Tongue (tissue), 1 donor: ENCODE measurements at regions not wholly inside any gene's neighbourhood (a gene's known extent, or its start where the extent isn't known, plus 50 kb on each side); places are given as distances from the start of the nearest gene placed in this dataset.
A peak's percentile ranks its signal among the peaks of the same experiment; 100 is the strongest.
"Not testable (repeated sequence)": the region's sequence is repeated elsewhere in the genome, so short reads cannot be mapped to it uniquely, and the experiment has no call there.

ENCODE experiments used
- DNase-seq: peaks from one replicate; pipeline ENCODE4 v3.0.0-alpha.2; 2015

DNA sequence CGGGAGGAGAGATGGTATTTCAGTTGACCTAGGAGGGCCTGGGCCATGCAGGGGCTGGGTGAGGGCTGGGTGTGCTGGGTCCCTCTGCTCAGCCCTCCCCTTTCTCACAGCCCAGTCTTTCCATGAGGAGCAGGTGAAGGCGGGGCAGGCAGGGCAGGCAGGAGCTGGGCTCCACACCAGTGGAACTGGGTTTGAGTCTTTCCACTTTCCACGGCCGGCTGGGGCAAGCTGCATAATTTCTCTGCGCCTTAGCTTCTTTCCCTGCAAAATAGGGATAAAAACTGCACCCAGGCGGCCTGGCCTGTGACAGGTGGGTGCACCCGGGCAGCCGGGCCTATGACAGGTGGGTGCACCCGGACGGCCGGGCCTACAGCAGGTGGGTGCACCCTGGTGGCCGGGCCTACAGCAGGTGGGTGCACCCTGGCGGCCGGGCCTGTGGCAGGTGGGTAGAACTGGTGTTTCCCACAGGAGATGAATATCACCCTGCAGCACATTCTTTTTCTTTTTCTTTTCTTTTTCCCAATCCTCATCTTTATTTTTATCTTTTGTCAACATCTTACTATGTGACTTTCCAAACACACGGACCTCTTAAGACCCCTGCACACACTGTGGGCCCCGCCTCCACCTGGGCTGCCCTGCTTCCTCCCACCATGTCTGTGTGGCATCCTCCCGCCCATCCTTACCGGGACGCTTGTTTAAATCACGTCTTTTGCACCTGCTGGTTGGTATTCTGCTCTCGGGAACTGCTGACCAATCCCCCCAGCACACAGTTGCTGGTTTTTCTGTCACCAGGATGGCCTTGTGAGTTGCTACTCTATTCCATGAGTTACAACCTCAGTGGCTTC is 111.3 kb downstream of the NPIPB11 start:
- DNase-seq, result not testable (repeated sequence)

DNA sequence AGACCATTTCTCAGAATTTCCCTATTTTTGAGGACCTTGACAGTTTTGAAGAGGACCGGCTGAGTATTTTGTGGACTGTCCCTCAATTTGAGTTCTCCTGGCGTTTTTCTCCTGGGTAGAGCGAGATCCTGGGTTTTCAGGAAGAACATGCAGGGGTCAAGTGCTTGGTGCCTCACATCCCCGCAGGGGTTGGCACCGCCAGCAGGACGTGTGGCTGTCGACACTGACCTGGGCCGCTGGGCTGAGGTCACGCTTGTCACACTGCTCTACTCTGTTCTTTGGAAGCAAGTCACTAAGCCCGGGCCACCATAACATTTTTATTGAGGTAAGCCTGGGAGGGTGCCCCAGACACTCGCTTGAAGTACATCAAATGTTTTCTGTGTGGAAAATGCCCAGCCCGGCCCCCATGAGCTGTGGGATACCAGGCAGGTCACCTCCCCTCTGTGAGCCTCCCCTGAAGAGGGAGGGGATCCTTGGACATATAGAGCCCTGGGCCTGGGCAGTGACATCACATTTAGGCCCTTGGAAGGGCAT is 112.0 kb downstream of the NPIPB11 start:
- DNase-seq, result not testable (repeated sequence)

DNA sequence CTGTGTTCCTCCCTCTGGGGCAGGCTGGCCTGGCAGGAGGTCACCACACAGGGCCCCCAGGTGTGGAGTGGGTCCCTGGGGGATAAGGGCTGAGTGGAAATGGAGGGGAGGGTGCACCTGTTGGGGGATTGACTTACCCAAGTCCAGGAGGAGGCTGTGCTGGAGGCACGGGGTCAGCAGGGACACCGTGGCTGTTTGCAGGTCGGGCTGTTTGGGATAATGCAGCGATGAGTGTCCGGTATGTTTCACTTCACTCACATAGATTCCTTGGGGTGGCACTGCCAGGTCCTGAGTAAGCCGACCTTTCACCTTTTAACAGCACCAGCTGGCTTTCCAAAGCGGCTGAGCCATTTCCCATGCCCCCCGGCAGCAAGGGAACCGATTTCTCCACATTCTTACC is 113.0 kb downstream of the NPIPB11 start:
- not testable (repeated sequence) for DNase-seq

DNA sequence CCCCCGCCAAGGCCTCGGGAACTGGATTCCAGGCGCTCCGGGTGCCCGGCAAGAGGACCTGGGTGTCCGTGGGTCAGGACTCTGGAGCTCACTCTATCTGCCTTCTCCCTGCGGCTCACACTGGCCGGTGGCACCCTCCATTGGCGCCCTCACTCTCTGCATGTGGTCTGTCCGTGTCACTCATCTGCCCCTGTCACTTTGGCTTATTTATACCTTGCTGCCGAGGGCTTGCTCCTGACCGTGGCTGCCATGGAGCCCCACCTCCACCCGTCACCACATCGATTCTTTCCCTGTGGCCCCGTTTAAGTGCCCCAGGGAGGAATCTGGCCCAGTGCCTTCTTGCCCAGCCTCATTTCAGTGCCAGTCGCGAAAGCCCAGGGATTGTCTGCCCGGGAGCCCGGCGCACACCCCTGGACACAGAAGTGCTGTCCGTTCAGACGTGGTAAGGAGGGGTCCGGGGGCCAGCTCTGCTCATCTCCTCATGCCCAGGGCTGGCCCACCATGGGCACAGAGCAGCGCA is 113.5 kb downstream of the NPIPB11 start:
- not testable (repeated sequence) for DNase-seq

DNA sequence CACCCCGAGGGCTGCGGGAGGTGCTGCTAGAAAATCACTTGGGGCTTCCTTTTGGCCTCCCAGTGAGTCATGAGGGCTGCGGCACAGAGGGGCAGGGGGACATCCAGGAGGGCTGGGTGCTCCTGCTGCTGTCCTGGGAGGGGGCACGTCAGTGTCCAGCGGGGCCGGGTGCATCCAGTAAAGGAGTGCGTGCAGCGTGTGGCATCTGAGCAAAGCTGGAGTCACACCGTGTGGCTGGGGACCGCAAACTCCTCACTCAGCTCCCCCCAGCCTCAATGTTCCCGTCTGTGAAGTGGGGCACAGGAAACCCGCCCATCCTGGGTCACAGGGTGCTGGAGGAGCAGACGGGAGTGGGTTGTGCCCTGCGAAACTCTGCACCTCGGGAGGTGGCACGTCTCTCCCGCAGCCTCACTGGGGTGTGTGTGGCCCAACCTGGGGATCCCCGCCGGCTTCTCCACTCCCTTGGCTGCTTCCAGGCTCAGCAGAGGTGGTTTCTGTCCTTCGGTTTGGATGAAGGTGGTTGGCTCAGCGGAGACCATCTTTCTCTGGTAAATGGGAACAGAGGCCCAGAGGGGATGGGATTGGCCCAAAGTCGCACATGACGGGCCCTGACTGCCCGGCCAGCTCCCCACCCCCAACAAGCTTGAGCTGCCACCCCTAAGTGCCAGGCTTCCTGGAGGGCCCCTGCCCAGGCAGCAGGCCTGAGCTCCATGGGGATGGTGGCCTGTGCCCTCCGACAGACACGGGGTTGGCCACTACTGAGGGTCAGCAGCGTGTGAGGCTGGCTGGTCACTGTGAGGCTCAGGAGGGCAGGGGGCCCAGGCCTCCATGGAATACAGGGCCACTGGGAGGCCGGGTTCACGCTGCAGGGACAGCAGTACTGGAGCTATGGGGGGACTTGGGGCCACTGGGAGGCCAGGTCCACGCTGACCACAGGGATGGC is 114.9 kb downstream of the NPIPB11 start:
- DNase-seq, result not testable (repeated sequence)

DNA sequence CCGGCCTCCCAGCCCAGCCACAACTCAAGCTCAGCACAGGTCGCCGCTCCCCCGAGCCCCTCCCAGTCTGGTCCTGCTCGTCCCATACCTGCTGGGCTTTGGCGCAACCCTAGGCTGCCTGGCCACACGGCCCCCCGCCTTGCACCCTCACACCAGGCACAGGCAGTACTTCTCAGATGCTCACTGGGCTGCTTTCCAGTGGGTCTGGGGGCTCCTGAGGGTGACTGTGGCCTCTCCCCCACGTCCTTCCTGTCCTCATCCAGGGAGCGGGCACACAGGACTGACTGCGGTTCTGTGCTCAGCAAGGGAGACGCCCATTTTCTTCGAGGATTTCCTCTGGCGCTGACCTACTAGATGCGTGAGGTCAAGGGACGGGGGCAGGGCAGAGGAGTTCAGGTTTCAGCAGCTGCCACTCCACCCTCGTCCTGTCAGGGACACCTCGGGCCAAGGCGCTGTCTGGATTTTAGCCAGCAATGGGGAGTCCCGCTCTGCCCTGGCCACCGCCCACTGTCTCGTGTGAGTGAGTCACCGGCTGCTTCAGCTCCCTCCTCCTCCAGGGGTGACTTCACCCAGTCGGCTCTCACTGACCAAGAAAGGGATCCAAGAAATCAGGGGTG is 115.8 kb downstream of the NPIPB11 start:
- DNase-seq, result peak; percentile 92

DNA sequence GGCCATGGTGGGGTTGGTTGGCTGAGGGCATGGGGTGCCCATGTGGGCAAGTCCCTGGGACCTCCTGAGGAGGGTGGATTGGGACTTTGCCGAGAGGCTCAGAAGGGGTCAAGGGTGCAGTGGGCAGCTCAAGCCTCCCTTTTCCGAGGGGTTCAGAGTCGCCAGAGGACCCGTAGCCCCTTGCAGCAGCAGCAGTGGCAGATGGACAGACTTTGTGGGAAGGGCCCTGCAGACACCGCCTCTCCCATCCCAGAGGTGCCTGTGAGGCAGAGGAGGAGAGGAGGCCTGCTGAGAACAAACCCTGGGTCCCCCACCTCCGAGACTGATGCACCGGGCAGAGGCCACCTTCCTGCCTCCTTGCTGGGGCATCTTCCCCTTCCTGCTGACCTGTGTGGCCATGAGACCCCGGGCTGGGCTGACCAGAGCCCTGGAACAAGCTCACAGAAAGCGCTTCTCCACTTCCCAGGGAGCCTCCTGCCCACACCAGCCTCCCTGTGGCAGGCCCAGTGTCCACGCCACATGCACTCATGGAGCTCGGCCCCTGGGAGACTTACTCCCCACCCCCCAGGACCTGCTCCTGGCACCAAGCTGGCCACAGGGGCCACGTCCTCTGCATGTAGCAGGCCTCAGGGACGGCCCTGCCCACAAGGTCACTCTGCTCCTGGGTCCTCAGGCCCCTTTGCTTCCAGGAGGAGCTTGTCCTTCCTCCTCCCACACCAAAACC is 116.8 kb downstream of the NPIPB11 start:
- DNase-seq, result not testable (repeated sequence)

DNA sequence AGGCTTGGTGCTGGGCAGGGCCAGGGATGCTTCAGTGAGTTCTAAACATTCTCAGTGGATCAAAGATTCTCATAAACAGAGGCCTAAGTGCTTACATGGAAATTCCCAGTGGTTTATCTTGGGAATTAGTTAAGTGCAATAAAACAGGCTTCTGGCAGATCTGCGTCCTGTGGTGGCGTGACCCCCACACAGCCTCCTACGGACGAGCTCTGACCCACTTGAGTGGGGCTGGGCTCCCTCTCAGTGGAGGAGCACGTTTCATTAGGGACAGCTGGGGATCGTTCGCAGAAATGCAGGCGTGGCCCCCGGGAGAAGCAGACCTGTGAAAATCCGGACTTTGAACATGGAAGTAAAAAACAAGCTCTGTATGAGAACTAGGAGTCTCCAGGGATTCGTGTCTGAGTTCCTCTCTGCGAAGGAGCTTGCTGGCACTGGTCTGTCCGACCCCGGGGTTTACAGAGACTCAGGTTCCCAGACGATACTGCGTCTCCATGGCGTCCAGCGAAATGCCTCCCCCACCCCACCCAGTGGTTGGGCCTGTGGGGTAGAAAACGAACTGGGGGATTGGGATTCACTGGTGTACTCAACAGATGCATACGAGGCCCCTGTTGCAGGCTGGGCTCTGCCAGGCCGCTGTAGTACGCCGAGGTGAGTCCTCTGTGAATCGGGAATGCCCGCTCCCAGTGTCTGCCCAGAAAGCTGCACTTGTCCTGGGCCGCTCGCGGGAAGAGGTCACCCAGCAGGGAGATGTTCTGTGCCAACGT is 117.6 kb downstream of the NPIPB11 start:
- DNase-seq, result peak; percentile 57

DNA sequence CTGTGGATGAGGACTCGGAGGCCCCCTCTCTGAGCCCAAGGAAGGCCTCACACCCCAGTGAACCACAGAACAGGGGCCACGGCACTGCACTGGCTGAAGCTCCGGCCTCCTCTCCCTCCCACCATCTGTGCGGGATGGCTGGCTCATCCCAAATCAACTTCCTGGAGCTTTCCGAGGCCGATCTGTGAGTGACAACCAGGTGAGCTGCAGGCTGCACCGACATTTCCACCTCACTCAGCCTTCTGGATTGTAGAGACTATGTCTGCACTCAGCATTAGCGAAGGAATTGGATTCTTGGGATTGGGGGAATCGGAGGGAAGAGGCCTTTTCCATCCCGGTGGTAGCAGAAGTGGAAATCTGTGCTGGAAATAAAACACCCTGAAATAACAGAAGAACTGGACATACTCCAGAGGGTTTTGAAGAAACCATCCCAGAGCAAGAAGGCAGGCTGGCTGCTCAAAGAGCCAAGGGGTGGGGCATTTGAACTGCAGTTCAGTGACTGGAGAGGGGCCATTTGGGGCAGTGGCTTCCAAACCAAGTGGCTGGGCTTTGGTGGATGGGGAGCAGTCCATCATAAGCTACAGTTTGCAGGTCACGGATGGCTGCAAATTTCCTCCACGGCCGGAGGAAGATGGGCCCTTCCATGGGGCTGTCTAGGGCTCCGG is 118.5 kb downstream of the NPIPB11 start:
- peak; percentile 40 for DNase-seq

DNA sequence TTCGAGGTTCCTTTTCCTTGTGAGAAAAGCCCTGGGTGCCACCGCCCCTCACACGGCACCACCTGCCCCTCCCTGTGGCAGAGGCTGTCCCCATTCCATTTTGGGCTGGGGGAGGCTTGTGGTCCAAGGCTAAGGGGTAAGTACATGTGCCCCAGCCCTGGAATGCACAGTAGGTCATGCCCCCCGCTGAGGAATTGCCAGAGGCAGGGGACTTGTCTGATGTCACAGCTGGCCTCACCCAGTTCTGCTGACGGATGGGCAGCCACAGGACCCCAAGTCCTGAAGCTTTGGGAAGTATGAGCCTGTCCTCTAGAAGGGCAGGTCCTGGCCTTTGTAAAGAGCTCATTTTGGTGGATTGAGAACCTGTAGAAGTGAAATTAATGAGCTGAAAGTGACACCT is 119.3 kb downstream of the NPIPB11 start:
- not testable (repeated sequence) for DNase-seq

DNA sequence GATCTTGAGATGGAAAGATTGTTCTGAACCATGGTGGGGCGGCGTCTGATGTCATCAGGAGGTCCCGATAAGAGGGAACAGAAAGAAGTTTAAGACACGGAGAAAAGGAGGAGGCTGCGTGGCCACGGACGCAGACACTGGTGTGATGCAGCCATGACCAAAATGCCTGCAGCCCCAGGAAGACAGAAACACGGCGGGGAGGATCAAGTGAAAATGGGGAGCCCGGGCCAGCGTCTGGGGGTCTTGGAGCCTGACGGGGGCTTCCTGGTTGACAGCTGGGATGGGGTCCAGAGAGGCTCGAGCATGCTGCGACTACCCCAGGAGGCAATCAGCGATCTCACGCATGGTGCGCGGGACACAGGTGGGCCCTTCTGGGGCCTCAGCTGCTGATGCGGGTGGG is 119.7 kb downstream of the NPIPB11 start:
- DNase-seq, result not testable (repeated sequence)

DNA sequence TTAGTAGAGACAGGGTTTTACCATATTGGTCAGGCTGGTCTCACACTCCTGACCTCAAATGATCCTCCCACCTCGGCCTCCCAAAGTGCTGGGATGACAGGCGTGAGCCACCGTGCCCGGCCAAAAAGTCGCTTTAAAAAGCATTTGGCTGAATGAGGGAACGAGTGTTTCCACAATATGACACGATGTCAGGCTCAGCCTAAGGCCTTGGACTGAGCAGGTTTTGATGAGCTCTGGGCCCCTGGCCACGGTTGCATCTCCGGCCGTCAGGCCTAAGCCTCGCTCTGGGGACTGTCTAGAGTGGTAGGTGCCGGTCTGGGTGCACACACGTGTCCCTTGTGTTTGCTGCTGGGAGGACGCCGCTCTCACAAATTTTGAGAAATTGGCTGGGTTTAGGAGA is 120.3 kb downstream of the NPIPB11 start:
- DNase-seq, result not testable (repeated sequence)

DNA sequence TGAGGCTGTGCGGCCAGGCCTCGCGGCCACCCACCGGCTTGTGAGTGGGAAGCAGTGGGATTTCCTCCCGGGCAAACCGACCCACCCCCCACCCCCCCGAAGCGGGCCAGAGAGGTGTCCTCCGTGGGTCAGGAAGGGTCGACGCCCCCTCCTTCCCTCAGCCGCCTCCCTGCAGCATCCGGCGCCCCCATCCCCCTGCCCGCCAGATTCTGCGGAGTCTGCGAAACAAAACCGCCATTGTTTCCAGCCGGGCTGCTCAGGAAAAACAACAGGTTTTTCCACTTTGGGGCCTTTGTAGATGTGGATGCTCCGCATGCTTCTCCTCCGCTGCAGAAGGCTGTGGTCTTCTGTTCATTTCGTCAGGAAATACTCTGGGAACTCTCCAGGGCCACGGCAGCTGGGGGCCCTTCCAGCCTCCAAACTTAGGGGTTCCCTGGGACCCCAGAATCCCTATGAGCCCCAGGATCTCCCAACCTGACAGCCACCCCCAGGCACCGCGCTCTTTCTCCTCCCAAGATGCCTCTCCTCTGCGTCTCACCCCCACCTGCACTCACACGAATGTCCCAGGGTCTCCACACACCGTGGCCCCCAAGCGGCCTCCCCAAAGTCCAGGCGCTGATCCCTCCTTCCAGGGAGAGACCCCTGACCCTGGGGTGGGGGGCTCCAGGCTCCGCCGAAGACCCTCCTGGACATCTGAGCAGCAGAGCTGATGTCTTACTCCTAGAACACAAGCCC is 121.2 kb downstream of the NPIPB11 start:
- peak; percentile 73 for DNase-seq

DNA sequence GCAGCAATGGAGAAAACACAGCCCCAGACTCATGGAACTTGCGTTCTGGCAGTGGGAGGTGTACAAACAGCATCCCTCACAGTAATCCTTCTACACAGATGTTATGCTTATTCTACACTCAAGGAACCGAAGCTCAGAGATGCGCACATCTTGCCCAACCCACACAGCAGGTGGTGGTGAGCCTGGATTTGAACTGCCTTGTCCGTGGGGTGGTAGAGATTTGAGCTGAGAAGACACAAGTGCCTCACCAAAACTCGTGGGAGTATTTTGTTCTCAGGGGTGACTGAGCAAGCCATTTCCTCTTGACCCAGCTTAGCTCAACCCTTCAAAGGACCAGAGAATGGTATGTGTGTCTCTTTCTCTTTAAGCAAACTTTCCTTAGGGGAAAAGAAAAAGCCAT is 121.8 kb downstream of the NPIPB11 start:
- DNase-seq, result not testable (repeated sequence)

DNA sequence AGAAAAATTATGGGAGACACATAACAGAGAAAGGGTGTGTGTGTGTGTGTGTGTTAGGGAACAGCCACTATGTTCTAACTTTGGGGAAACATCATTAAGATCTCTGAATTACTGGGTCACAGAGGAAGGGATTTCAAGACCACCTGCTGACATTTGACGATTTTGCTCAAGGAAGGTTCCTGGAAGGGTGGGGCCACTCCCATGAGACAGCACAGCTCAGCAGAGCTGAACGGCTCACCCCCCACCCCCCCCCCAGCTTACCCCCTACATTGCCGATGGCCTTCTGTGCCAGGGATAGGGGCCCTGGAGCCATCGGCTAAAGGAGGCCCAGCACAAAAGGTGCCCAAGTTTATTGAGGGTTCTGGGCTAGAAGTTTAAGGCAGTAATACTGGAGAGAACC is 122.4 kb downstream of the NPIPB11 start:
- not testable (repeated sequence) for DNase-seq

DNA sequence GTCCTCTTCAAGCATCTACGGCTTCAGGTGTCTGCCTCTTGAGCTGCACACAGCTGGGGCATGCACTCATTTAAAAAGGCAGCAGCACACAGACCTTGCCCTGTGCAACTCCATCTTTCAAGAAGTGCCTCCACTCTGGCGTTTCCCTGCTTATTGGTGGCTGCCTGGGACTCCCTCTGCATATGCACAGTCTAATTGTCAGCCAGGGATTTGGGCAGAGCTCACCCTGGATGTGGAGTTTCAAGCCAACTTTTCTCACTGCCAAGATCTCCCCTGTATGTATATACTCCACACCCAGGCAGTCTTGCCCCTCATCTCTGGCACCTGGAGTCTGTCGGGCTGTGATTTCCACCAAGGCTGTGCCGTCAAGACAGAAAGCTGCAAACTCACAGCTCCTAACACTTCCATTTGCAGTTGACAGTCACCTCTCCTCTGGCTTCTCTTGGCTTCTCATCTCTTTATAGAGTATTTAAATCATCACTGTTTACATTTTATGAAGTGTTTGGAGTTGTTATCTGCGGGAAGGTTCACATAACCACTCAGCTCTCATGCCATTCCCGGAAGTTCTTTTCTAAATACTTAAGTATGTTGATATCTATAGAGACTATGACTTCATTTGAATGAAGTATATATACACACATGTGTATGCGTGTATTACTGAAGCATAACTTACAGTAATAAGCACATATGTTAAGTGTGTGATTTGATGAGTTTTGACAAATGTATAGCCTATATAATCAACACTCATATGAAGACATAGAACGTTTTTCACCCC is 128.2 kb downstream of the NPIPB11 start:
- not testable (repeated sequence) for DNase-seq

DNA sequence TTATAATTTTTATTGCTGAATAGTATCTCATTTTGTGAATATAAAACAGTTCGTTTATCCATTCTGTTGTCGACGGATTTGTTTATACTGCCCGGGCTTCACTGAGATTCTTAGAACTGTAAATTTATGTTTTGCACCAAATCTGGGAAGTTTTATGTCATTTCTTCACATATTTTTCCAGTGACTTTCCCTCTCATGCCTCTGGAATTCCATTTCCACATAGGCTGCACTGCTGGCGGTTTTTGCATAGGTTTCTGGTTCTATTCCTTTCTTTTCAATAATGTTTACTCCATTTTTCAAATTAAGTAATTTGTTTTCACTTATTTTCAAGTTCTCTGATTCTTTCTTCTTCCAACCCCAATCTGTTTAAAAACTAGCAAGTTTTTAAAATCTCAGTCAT is 130.1 kb downstream of the NPIPB11 start:
- DNase-seq, result not testable (repeated sequence)
